Body of pancreas (tissue), 4 donors: ENCODE measurements at regions not wholly inside any gene's neighbourhood (a gene's known extent, or its start where the extent isn't known, plus 50 kb on each side); places are given as distances from the start of the nearest gene placed in this dataset.

ENCODE experiments used
- POLR2A ChIP-seq, 3 donors: fragments of 450-650 bp; IDR thresholded peaks; one replicate each; pipeline ENCODE4 v1.6.1; 2016; ENCODE audit warnings: antibody characterized with exemption in 3 of 3, mild to moderate bottlenecking in 2 of 3
- TF ChIP-seq, protein P1 (sequence below), 7 experiments: fragments of 450-650 bp in 4 of 7; fragments of 200-600 bp in 3 of 7; sonication (generic) in 3 of 7; IDR thresholded peaks; one replicate each; pipeline ENCODE4 v1.5.1; 2016 to 2019; ENCODE audit warnings: antibody characterized with exemption in 7 of 7

DNA sequence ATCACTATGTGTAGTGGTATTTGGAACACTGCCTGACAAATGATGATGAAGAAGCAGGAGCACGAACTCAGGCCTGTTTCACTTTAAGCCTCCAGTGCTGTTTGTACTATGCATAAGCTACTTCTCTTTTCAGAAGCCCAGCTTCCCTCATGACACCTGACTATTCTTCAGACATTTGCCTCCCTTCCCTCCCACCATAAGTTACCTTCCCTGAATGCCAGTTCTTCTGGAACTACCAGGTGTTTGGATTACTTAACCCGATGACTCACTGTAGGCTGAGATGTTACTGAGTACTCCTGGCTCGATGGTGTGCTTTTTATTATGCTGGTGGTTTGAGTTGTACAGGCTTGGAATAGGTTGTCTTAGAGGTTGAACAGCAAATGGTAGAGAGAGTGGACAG lies 180.0 kb downstream of the SPATA31D1 start:
- TF ChIP-seq, protein P1, sequence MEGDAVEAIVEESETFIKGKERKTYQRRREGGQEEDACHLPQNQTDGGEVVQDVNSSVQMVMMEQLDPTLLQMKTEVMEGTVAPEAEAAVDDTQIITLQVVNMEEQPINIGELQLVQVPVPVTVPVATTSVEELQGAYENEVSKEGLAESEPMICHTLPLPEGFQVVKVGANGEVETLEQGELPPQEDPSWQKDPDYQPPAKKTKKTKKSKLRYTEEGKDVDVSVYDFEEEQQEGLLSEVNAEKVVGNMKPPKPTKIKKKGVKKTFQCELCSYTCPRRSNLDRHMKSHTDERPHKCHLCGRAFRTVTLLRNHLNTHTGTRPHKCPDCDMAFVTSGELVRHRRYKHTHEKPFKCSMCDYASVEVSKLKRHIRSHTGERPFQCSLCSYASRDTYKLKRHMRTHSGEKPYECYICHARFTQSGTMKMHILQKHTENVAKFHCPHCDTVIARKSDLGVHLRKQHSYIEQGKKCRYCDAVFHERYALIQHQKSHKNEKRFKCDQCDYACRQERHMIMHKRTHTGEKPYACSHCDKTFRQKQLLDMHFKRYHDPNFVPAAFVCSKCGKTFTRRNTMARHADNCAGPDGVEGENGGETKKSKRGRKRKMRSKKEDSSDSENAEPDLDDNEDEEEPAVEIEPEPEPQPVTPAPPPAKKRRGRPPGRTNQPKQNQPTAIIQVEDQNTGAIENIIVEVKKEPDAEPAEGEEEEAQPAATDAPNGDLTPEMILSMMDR (IDR thresholded peaks at IDR 0.05), result no peak
- no peak for TF ChIP-seq POLR2A (IDR thresholded peaks at IDR 0.05)
